Testis (tissue), 2 donors: ENCODE measurements at regions not wholly inside any gene's neighbourhood (a gene's known extent, or its start where the extent isn't known, plus 50 kb on each side); places are given as distances from the start of the nearest gene placed in this dataset.

Source experiments
- CTCF ChIP-seq, 3 experiments: fragments of 450-650 bp in 2 of 3; fragments of 200-600 bp in 1 of 3; sonication (generic) in 1 of 3; IDR thresholded peaks; one replicate each; pipeline ENCODE4 v1.5.1; 2016 to 2019; ENCODE audit warnings: antibody characterized with exemption in 3 of 3, mild to moderate bottlenecking in 2 of 3, moderate library complexity in 1 of 3
- POLR2A ChIP-seq: fragments of 450-650 bp; IDR thresholded peaks from one replicate; pipeline ENCODE4 v1.6.1; 2017; ENCODE audit warnings: antibody characterized with exemption, mild to moderate bottlenecking, moderate library complexity

GRCh38 chr7:155371331-155371883, 73.7 kb downstream of the INSIG1 start:
- no peak for TF ChIP-seq CTCF (IDR thresholded peaks at IDR 0.05)
- TF ChIP-seq POLR2A = no peak
